ENCODE measurements at regions not wholly inside any gene's neighbourhood (a gene's known extent, or its start where the extent isn't known, plus 50 kb on each side); places are given as distances from the start of the nearest gene placed in this dataset.

- TF ChIP-seq CTCF (IDR thresholded peaks at IDR 0.05) (no peak), EP300 (IDR thresholded peaks at IDR 0.05) (no peak), POLR2A (IDR thresholded peaks at IDR 0.05) (no peak), POLR2AphosphoS5 (IDR thresholded peaks at IDR 0.05) (no peak)
- WGBS, 2 donors (ENCODE audit: low coverage in 1 of 2): 54% methylated on average over 3 of the region's 3 CpGs
- ATAC-seq: no peak
- Histone ChIP-seq H3K4me1 (no peaks in the 10 kb centered on the region), H3K36me3 (no peaks in the 10 kb centered on the region), H3K27me3 (no peaks in the 10 kb centered on the region), H3K27ac (no peak overlapping the region), H3K4me3 (no peak overlapping the region), H3K9me3 (no peaks in the 10 kb centered on the region)
Observed at GRCh38 chr2:57515366-57515765, 531.2 kb upstream of the VRK2 start.

- Histone ChIP-seq H3K27ac (no peak overlapping the region), H3K36me3 (no peaks in the 10 kb centered on the region), H3K4me1 (no peaks in the 10 kb centered on the region), H3K4me3 (no peak overlapping the region), H3K9me3 (no peaks in the 10 kb centered on the region), H3K27me3 (no peaks in the 10 kb centered on the region)
- 9% methylated on average over 7 of the region's 7 CpGs for WGBS, 2 donors (ENCODE audit: low coverage in 1 of 2)
- ATAC-seq: no peak
- TF ChIP-seq POLR2A (IDR thresholded peaks at IDR 0.05): no peak
- peak; percentile 36 to 62 (median 48) for TF ChIP-seq CTCF (IDR thresholded peaks at IDR 0.05)
Observed at GRCh38 chr2:57516698-57517340, 529.8 kb upstream of the VRK2 start.

- 43% methylated on average over 1 of the region's 1 CpG; no CpG with 5 or more reads in 1 of the 2 donors for WGBS, 2 donors (ENCODE audit: low coverage in 1 of 2)
- H3K27ac ChIP-seq: no peak overlapping the region
- ATAC-seq: no peak
Observed at GRCh38 chr2:57523304-57523703, 523.3 kb upstream of the VRK2 start.

GRCh38 chr2:57527685-57528084 lies 518.9 kb upstream of the VRK2 start:
- H3K27me3 ChIP-seq: no peaks in the 10 kb centered on the region
- H3K4me1 ChIP-seq: no peaks in the 10 kb centered on the region
- no peak for ATAC-seq
- H3K27ac ChIP-seq: no peak overlapping the region
- H3K9me3 ChIP-seq: peaks cover 0 to 20% (median 0%) of the 10 kb centered on the region in 3 donors
- no peaks in the 10 kb centered on the region for H3K36me3 ChIP-seq
- TF ChIP-seq EP300 (IDR thresholded peaks at IDR 0.05) (no peak), POLR2AphosphoS5 (IDR thresholded peaks at IDR 0.05) (no peak)
- H3K4me3 ChIP-seq: no peak overlapping the region
- 100% methylated on average over 1 of the region's 1 CpG; no CpG with 5 or more reads in 1 of the 2 donors for WGBS, 2 donors (ENCODE audit: low coverage in 1 of 2)

More at GRCh38 chr2:57523304-57523703, 523.3 kb upstream of the VRK2 start:
- no peaks in the 10 kb centered on the region for H3K36me3 ChIP-seq
- peaks cover 0 to 16% (median 0%) of the 10 kb centered on the region in 3 donors for H3K9me3 ChIP-seq
- H3K4me1 ChIP-seq: no peaks in the 10 kb centered on the region
- TF ChIP-seq EP300 (IDR thresholded peaks at IDR 0.05): no peak
- H3K4me3 ChIP-seq: no peak overlapping the region
- no peaks in the 10 kb centered on the region for H3K27me3 ChIP-seq

GRCh38 chr2:57528499-57528898 lies 518.1 kb upstream of the VRK2 start:
- H3K36me3 ChIP-seq: no peaks in the 10 kb centered on the region
- peaks cover 0 to 14% (median 0%) of the 10 kb centered on the region in 3 donors for H3K9me3 ChIP-seq
- H3K4me1 ChIP-seq: no peaks in the 10 kb centered on the region

More at GRCh38 chr2:57528499-57528898, 518.1 kb upstream of the VRK2 start:
- 75% methylated on average over 2 of the region's 3 CpGs; no CpG with 5 or more reads in 1 of the 2 donors for WGBS, 2 donors (ENCODE audit: low coverage in 1 of 2)
- ATAC-seq: no peak
- Histone ChIP-seq H3K27me3 (no peaks in the 10 kb centered on the region), H3K4me3 (no peak overlapping the region), H3K27ac (no peak overlapping the region)
- TF ChIP-seq POLR2AphosphoS5 (IDR thresholded peaks at IDR 0.05) (no peak), CTCF (IDR thresholded peaks at IDR 0.05) (no peak), POLR2A (IDR thresholded peaks at IDR 0.05) (no peak), EP300 (IDR thresholded peaks at IDR 0.05) (no peak)
